Caki2 (cell line): ENCODE measurements at regions not wholly inside any gene's neighbourhood (a gene's known extent, or its start where the extent isn't known, plus 50 kb on each side); places are given as distances from the start of the nearest gene placed in this dataset.
A peak's percentile ranks its signal among the peaks of the same experiment; 100 is the strongest.
"Not testable (repeated sequence)": the region's sequence is repeated elsewhere in the genome, so short reads cannot be mapped to it uniquely, and the experiment has no call there.

Source experiments
- DNase-seq: peaks from one replicate; pipeline ENCODE4 v3.0.0-alpha.2; 2015; ENCODE audit warnings: low read depth
- in situ Hi-C: cut with HindIII; loops from 2 replicates; pipeline ENCODE4 v1.10.0; 2016; ENCODE audit warnings: low sequenced_read_pairs, low pct_unique_long_range_greater_than_20kb, mixed read lengths

GRCh38 chr3:101944308-101944707 is 95.0 kb downstream of the NFKBIZ start:
- in situ Hi-C loops, result no loop called here
- DNase-seq, result no peak

- DNase-seq, result no peak
- in situ Hi-C loops, result no loop called here
These were observed 96.7 kb downstream of the NFKBIZ start for GRCh38 chr3:101945980-101946379.

GRCh38 chr3:101946906-101947305 is 97.6 kb downstream of the NFKBIZ start:
- in situ Hi-C loops, result no loop called here
- DNase-seq, result no peak

- peak; percentile 82 for DNase-seq
- in situ Hi-C loops, result no loop called here
These were observed 101.2 kb downstream of the NFKBIZ start for GRCh38 chr3:101950510-101950909.

- in situ Hi-C loops, result no loop called here
- DNase-seq, result no peak
These were observed 101.8 kb downstream of the NFKBIZ start for GRCh38 chr3:101950985-101951733.

GRCh38 chr3:101954361-101954760 is 105.0 kb downstream of the NFKBIZ start:
- no peak for DNase-seq
- in situ Hi-C loops, result no loop called here

- in situ Hi-C loops, result no loop called here
- peak; percentile 18 for DNase-seq
These were observed 105.6 kb downstream of the NFKBIZ start for GRCh38 chr3:101954936-101955335.

GRCh38 chr3:101962055-101962454 is 112.7 kb downstream of the NFKBIZ start:
- in situ Hi-C loops, result no loop called here
- no peak for DNase-seq

GRCh38 chr3:101963902-101964362 is 114.6 kb downstream of the NFKBIZ start:
- DNase-seq, result no peak

GRCh38 chr3:101964861-101965260 is 115.5 kb downstream of the NFKBIZ start:
- in situ Hi-C loops, result no loop called here
- no peak for DNase-seq

More at GRCh38 chr3:101963902-101964362, 114.6 kb downstream of the NFKBIZ start:
- in situ Hi-C loops, result no loop called here

GRCh38 chr3:101966226-101966625 is 116.9 kb downstream of the NFKBIZ start:
- in situ Hi-C loops, result no loop called here
- DNase-seq, result no peak

- in situ Hi-C loops, result no loop called here
- DNase-seq, result no peak
These were observed 120.9 kb downstream of the NFKBIZ start for GRCh38 chr3:101970212-101970611.

GRCh38 chr3:101970905-101971304 is 121.6 kb downstream of the NFKBIZ start:
- in situ Hi-C loops, result no loop called here

GRCh38 chr3:101972430-101973162 is 123.3 kb downstream of the NFKBIZ start:
- DNase-seq, result no peak
- in situ Hi-C loops, result no loop called here

More at GRCh38 chr3:101970905-101971304, 121.6 kb downstream of the NFKBIZ start:
- DNase-seq, result no peak

GRCh38 chr3:101973163-101973505 is 123.8 kb downstream of the NFKBIZ start:
- in situ Hi-C loops, result no loop called here
- DNase-seq, result no peak

GRCh38 chr3:101975415-101975814 is 126.1 kb downstream of the NFKBIZ start:
- DNase-seq, in situ Hi-C loops: not testable (repeated sequence)

GRCh38 chr3:101976473-101976872 is 127.2 kb downstream of the NFKBIZ start:
- in situ Hi-C loops, result no loop called here

GRCh38 chr3:101978348-101978747 is 129.0 kb downstream of the NFKBIZ start:
- in situ Hi-C loops, result no loop called here
- no peak for DNase-seq

More at GRCh38 chr3:101976473-101976872, 127.2 kb downstream of the NFKBIZ start:
- peak; percentile 11 for DNase-seq

GRCh38 chr3:101979033-101979432 is 129.7 kb downstream of the NFKBIZ start:
- in situ Hi-C loops, result no loop called here
- DNase-seq, result no peak
